ENCODE measurements at regions not wholly inside any gene's neighbourhood (a gene's known extent, or its start where the extent isn't known, plus 50 kb on each side); places are given as distances from the start of the nearest gene placed in this dataset.
"Not testable (repeated sequence)": the region's sequence is repeated elsewhere in the genome, so short reads cannot be mapped to it uniquely, and the experiment has no call there.

- not testable (repeated sequence) for DNase-seq
Measured at GRCh38 chr17:71813861-71814260, 307.0 kb upstream of the SOX9 start.

- no peak for DNase-seq
Measured at GRCh38 chr17:71821511-71821910, 299.3 kb upstream of the SOX9 start.

- DNase-seq: no peak
Measured at GRCh38 chr17:71824671-71825070, 296.1 kb upstream of the SOX9 start.

GRCh38 chr17:71825687-71826086 is 295.1 kb upstream of the SOX9 start:
- no peak for DNase-seq

GRCh38 chr17:71828182-71828596 is 292.6 kb upstream of the SOX9 start:
- no peak for DNase-seq

- DNase-seq: no peak
Measured at GRCh38 chr17:71830866-71831265, 290.0 kb upstream of the SOX9 start.

GRCh38 chr17:71842986-71843385 is 277.8 kb upstream of the SOX9 start:
- DNase-seq: no peak

GRCh38 chr17:71845337-71845736 is 275.5 kb upstream of the SOX9 start:
- DNase-seq: no peak

- DNase-seq: no peak
Measured at GRCh38 chr17:71846561-71847110, 274.2 kb upstream of the SOX9 start.

- no peak for DNase-seq
Measured at GRCh38 chr17:71849783-71850768, 270.7 kb upstream of the SOX9 start.

- no peak for DNase-seq
Measured at GRCh38 chr17:71850812-71851211, 270.0 kb upstream of the SOX9 start.

- no peak for DNase-seq
Measured at GRCh38 chr17:71855010-71855409, 265.8 kb upstream of the SOX9 start.

GRCh38 chr17:71864755-71865154 is 256.1 kb upstream of the SOX9 start:
- DNase-seq: no peak

GRCh38 chr17:71866095-71866494 is 254.7 kb upstream of the SOX9 start:
- no peak for DNase-seq

- DNase-seq: no peak
Measured at GRCh38 chr17:71869293-71869692, 251.5 kb upstream of the SOX9 start.

- no peak for DNase-seq
Measured at GRCh38 chr17:71869841-71870545, 250.8 kb upstream of the SOX9 start.

- DNase-seq: no peak
Measured at GRCh38 chr17:71870546-71870862, 250.3 kb upstream of the SOX9 start.

GRCh38 chr17:71872843-71873485 is 247.9 kb upstream of the SOX9 start:
- no peak for DNase-seq

GRCh38 chr17:71874773-71875172 is 246.0 kb upstream of the SOX9 start:
- DNase-seq: not testable (repeated sequence)

- DNase-seq: no peak
Measured at GRCh38 chr17:71878271-71878670, 242.5 kb upstream of the SOX9 start.

GRCh38 chr17:71878998-71879397 is 241.8 kb upstream of the SOX9 start:
- DNase-seq: no peak

GRCh38 chr17:71881041-71881440 is 239.8 kb upstream of the SOX9 start:
- no peak for DNase-seq

- DNase-seq: no peak
Measured at GRCh38 chr17:71881581-71881980, 239.2 kb upstream of the SOX9 start.
